Colon (tissue), 2 donors: ENCODE measurements at regions not wholly inside any gene's neighbourhood (a gene's known extent, or its start where the extent isn't known, plus 50 kb on each side); places are given as distances from the start of the nearest gene placed in this dataset.

Source experiments
- FAIRE-seq: peaks from 2 replicates; lab custom pipeline; 2012; peaks lifted over from hg19 to GRCh38; lab: Jason Lieb, UNC
- donor health status: control.
- donor health status: control.

- FAIRE-seq = no peak
These were observed 1218.7 kb downstream of the EFNB2 start for GRCh38 chr13:105316731-105317130.

- no peak for FAIRE-seq
These were observed 1222.6 kb downstream of the EFNB2 start for GRCh38 chr13:105312906-105313305.

- FAIRE-seq = no peak
These were observed 1224.4 kb downstream of the EFNB2 start for GRCh38 chr13:105311094-105311493.

- FAIRE-seq = no peak
These were observed 1227.7 kb downstream of the EFNB2 start for GRCh38 chr13:105307776-105308175.

- FAIRE-seq = no peak
These were observed 1237.6 kb downstream of the EFNB2 start for GRCh38 chr13:105297839-105298238.

- FAIRE-seq = no peak
These were observed 1243.5 kb downstream of the EFNB2 start for GRCh38 chr13:105291987-105292386.

GRCh38 chr13:105290596-105290995 is 1244.9 kb downstream of the EFNB2 start:
- FAIRE-seq = no peak

- FAIRE-seq = no peak
These were observed 1249.9 kb downstream of the EFNB2 start for GRCh38 chr13:105285526-105285925.

GRCh38 chr13:105282406-105283285 is 1252.8 kb downstream of the EFNB2 start:
- no peak for FAIRE-seq

GRCh38 chr13:105278943-105279381 is 1256.5 kb downstream of the EFNB2 start:
- no peak for FAIRE-seq

GRCh38 chr13:105276571-105276970 is 1258.9 kb downstream of the EFNB2 start:
- no peak for FAIRE-seq

- no peak for FAIRE-seq
These were observed 1261.7 kb downstream of the EFNB2 start for GRCh38 chr13:105273665-105274222.

GRCh38 chr13:105272660-105273631 is 1262.5 kb downstream of the EFNB2 start:
- FAIRE-seq = no peak

- FAIRE-seq = no peak
These were observed 1268.8 kb downstream of the EFNB2 start for GRCh38 chr13:105266615-105267014.

GRCh38 chr13:105262579-105262978 is 1272.9 kb downstream of the EFNB2 start:
- no peak for FAIRE-seq

GRCh38 chr13:105259426-105259825 is 1276.0 kb downstream of the EFNB2 start:
- no peak for FAIRE-seq

- FAIRE-seq = no peak
These were observed 1280.0 kb downstream of the EFNB2 start for GRCh38 chr13:105255472-105255871.

GRCh38 chr13:105251293-105251692 is 1284.2 kb downstream of the EFNB2 start:
- FAIRE-seq = no peak

GRCh38 chr13:105247830-105248229 is 1287.6 kb downstream of the EFNB2 start:
- no peak for FAIRE-seq

- FAIRE-seq = no peak
These were observed 1295.1 kb downstream of the EFNB2 start for GRCh38 chr13:105240371-105240770.

GRCh38 chr13:105232439-105232838 is 1303.0 kb downstream of the EFNB2 start:
- FAIRE-seq = no peak

- no peak for FAIRE-seq
These were observed 1303.5 kb downstream of the EFNB2 start for GRCh38 chr13:105232006-105232405.
